BLaER1 treated with 17β-estradiol and CSF1 and Interleukin-3, amounts not matched to agents 10 nM and 100 nM (cell line): ENCODE measurements at regions not wholly inside any gene's neighbourhood (a gene's known extent, or its start where the extent isn't known, plus 50 kb on each side); places are given as distances from the start of the nearest gene placed in this dataset.
"Not testable (repeated sequence)": the region's sequence is repeated elsewhere in the genome, so short reads cannot be mapped to it uniquely, and the experiment has no call there.

Experiments used
- H3K27ac ChIP-seq, 11 experiments: shearing (Covaris generic); formaldehyde crosslinking; 2 replicates each; pipeline ENCODE4 v1.8.1; 2022
- H3K27me3 ChIP-seq, 11 experiments: shearing (Covaris generic); formaldehyde crosslinking; 2 replicates each; pipeline ENCODE4 v1.8.1; 2022
- H3K36me3 ChIP-seq, 11 experiments: shearing (Covaris generic); formaldehyde crosslinking; 2 replicates each; pipeline ENCODE4 v1.8.1; 2022
- H3K4me1 ChIP-seq, 10 experiments: shearing (Covaris generic); formaldehyde crosslinking; 2 replicates each; pipeline ENCODE4 v1.8.1; 2022
- H3K4me2 ChIP-seq, 11 experiments: shearing (Covaris generic); formaldehyde crosslinking; 2 replicates each; pipeline ENCODE4 v1.8.1; 2022
- H3K4me3 ChIP-seq, 10 experiments: shearing (Covaris generic); formaldehyde crosslinking; 2 replicates each; pipeline ENCODE4 v1.8.1; 2022
- H3K9ac ChIP-seq, 11 experiments: shearing (Covaris generic); formaldehyde crosslinking; 2 replicates each; pipeline ENCODE4 v1.8.1; 2022
- H3K9me3 ChIP-seq, 11 experiments: shearing (Covaris generic); formaldehyde crosslinking; replicated peaks in 1 of 11; 2 replicates each; pipeline ENCODE4 v1.8.1; 2022
- H4K20me1 ChIP-seq, 11 experiments: shearing (Covaris generic); formaldehyde crosslinking; 2 replicates each; pipeline ENCODE4 v1.8.1; 2022
- Cebpa-rat ChIP-seq, 11 experiments: shearing (Covaris generic); IDR thresholded peaks; 2 replicates each; pipeline ENCODE4 v1.8.1; 2022

GRCh38 chr5:97297063-97297703, 114.1 kb upstream of the RIOK2 start:
- TF ChIP-seq Cebpa-rat (IDR thresholded peaks at IDR 0.05): no peak
- peaks cover 0 to 7% (median 5%) of the 10 kb centered on the region in 11 experiments; a peak in 6 of 22 replicates for H3K9me3 ChIP-seq
- H3K27me3 ChIP-seq: no peaks in the 10 kb centered on the region
- H3K27ac ChIP-seq: no peak overlapping the region
- no peaks in the 10 kb centered on the region for H4K20me1 ChIP-seq
- H3K36me3 ChIP-seq: no peaks in the 10 kb centered on the region
- H3K4me2 ChIP-seq: no peak overlapping the region
- H3K4me3 ChIP-seq: no peak overlapping the region
- no peak overlapping the region for H3K9ac ChIP-seq
- no peaks in the 10 kb centered on the region for H3K4me1 ChIP-seq

- H3K4me3 ChIP-seq: no peak overlapping the region
- no peak for TF ChIP-seq Cebpa-rat (IDR thresholded peaks at IDR 0.05)
- no peak overlapping the region for H3K4me2 ChIP-seq
- peaks cover 0 to 7% (median 5%) of the 10 kb centered on the region in 11 experiments; a peak in 6 of 22 replicates for H3K9me3 ChIP-seq
- H4K20me1 ChIP-seq: no peaks in the 10 kb centered on the region
- no peaks in the 10 kb centered on the region for H3K4me1 ChIP-seq
- H3K9ac ChIP-seq: no peak overlapping the region
- H3K27ac ChIP-seq: no peak overlapping the region
- no peaks in the 10 kb centered on the region for H3K27me3 ChIP-seq
- H3K36me3 ChIP-seq: no peaks in the 10 kb centered on the region
Measured at GRCh38 chr5:97297704-97298091, 114.7 kb upstream of the RIOK2 start.

- not testable (repeated sequence) for H3K9me3 ChIP-seq, H3K36me3 ChIP-seq, H3K4me3 ChIP-seq, H3K27me3 ChIP-seq, H3K4me2 ChIP-seq, H3K9ac ChIP-seq, H4K20me1 ChIP-seq, H3K27ac ChIP-seq, H3K4me1 ChIP-seq
Measured at GRCh38 chr5:97301181-97301580, 118.1 kb upstream of the RIOK2 start.

GRCh38 chr5:97338729-97339128, 155.7 kb upstream of the RIOK2 start:
- H3K9ac ChIP-seq: no peak overlapping the region
- H3K4me3 ChIP-seq: no peak overlapping the region
- H3K4me2 ChIP-seq: no peak overlapping the region
- H3K9me3 ChIP-seq: peaks cover 16 to 32% (median 22%) of the 10 kb centered on the region in 11 experiments
- no peaks in the 10 kb centered on the region for H4K20me1 ChIP-seq
- H3K4me1 ChIP-seq: peaks cover 0 to 5% (median 0%) of the 10 kb centered on the region in 10 experiments; a peak in 1 of 20 replicates
- H3K27me3 ChIP-seq: no peaks in the 10 kb centered on the region
- H3K36me3 ChIP-seq: no peaks in the 10 kb centered on the region
- no peak for TF ChIP-seq Cebpa-rat (IDR thresholded peaks at IDR 0.05)
- H3K27ac ChIP-seq: no peak overlapping the region

- H3K4me2 ChIP-seq: no peak overlapping the region
- H3K4me1 ChIP-seq: no peaks in the 10 kb centered on the region
- peaks cover 17 to 34% (median 20%) of the 10 kb centered on the region in 11 experiments; a peak in 21 of 22 replicates for H3K9me3 ChIP-seq
- H4K20me1 ChIP-seq: no peaks in the 10 kb centered on the region
- no peak overlapping the region for H3K27ac ChIP-seq
- TF ChIP-seq Cebpa-rat (IDR thresholded peaks at IDR 0.05): no peak
- H3K36me3 ChIP-seq: no peaks in the 10 kb centered on the region
- no peak overlapping the region for H3K4me3 ChIP-seq
- no peak overlapping the region for H3K9ac ChIP-seq
- no peaks in the 10 kb centered on the region for H3K27me3 ChIP-seq
Measured at GRCh38 chr5:97355775-97356174, 172.7 kb upstream of the RIOK2 start.

- no peaks in the 10 kb centered on the region for H3K36me3 ChIP-seq
- peaks cover 0 to 11% (median 0%) of the 10 kb centered on the region in 10 experiments; a peak in 3 of 20 replicates for H3K4me1 ChIP-seq
- no peak for TF ChIP-seq Cebpa-rat (IDR thresholded peaks at IDR 0.05)
- peak overlapping the region in 2 of 11 experiments; percentile 11 to 47; a peak in 3 of 22 replicates for H3K4me2 ChIP-seq
- no peak overlapping the region for H3K9ac ChIP-seq
- no peaks in the 10 kb centered on the region for H3K27me3 ChIP-seq
- no peak overlapping the region for H3K4me3 ChIP-seq
- no peak overlapping the region for H3K27ac ChIP-seq
- peaks cover 8 to 16% (median 12%) of the 10 kb centered on the region in 11 experiments; a peak in 19 of 22 replicates for H3K9me3 ChIP-seq
- H4K20me1 ChIP-seq: no peaks in the 10 kb centered on the region
Measured at GRCh38 chr5:97363577-97363976, 180.5 kb upstream of the RIOK2 start.

GRCh38 chr5:97364731-97365130, 181.7 kb upstream of the RIOK2 start:
- Histone ChIP-seq H3K36me3 (no peaks in the 10 kb centered on the region), H3K27ac (no peak overlapping the region), H3K9ac (no peak overlapping the region), H3K4me1 (peaks cover 0 to 11% (median 0%) of the 10 kb centered on the region in 10 experiments; a peak in 3 of 20 replicates), H3K27me3 (no peaks in the 10 kb centered on the region), H3K9me3 (peaks cover 8 to 16% (median 12%) of the 10 kb centered on the region in 11 experiments; a peak in 19 of 22 replicates), H3K4me3 (no peak overlapping the region), H4K20me1 (no peaks in the 10 kb centered on the region), H3K4me2 (no peak overlapping the region)
- TF ChIP-seq Cebpa-rat (IDR thresholded peaks at IDR 0.05): no peak

- no peak for TF ChIP-seq Cebpa-rat (IDR thresholded peaks at IDR 0.05)
- peaks cover 0 to 11% (median 0%) of the 10 kb centered on the region in 10 experiments; a peak in 3 of 20 replicates for H3K4me1 ChIP-seq
- H4K20me1 ChIP-seq: no peaks in the 10 kb centered on the region
- H3K9me3 ChIP-seq: peaks cover 8 to 16% (median 12%) of the 10 kb centered on the region in 11 experiments; a peak in 19 of 22 replicates
- H3K36me3 ChIP-seq: no peaks in the 10 kb centered on the region
- no peak overlapping the region for H3K4me3 ChIP-seq
- H3K4me2 ChIP-seq: no peak overlapping the region
- H3K9ac ChIP-seq: no peak overlapping the region
- no peak overlapping the region for H3K27ac ChIP-seq
- no peaks in the 10 kb centered on the region for H3K27me3 ChIP-seq
Measured at GRCh38 chr5:97365163-97365845, 182.3 kb upstream of the RIOK2 start.

- Histone ChIP-seq H3K27ac (no peak overlapping the region), H3K9ac (no peak overlapping the region), H3K36me3 (no peaks in the 10 kb centered on the region), H4K20me1 (no peaks in the 10 kb centered on the region), H3K4me2 (no peak overlapping the region), H3K9me3 (peaks cover 8 to 14% (median 12%) of the 10 kb centered on the region in 11 experiments; a peak in 18 of 22 replicates), H3K4me1 (peaks cover 0 to 11% (median 0%) of the 10 kb centered on the region in 10 experiments; a peak in 3 of 20 replicates), H3K27me3 (no peaks in the 10 kb centered on the region), H3K4me3 (no peak overlapping the region)
- TF ChIP-seq Cebpa-rat (IDR thresholded peaks at IDR 0.05): no peak
Measured at GRCh38 chr5:97365918-97366317, 182.9 kb upstream of the RIOK2 start.
